NB4 (cell line): ENCODE measurements at regions not wholly inside any gene's neighbourhood (a gene's known extent, or its start where the extent isn't known, plus 50 kb on each side); places are given as distances from the start of the nearest gene placed in this dataset.

Experiments used
- CTCF ChIP-seq: IDR thresholded peaks from one replicate; pipeline ENCODE4 v1.5.1; 2012; ENCODE audit warnings: low read depth, low read length
- MAX ChIP-seq: IDR thresholded peaks from 2 replicates; pipeline ENCODE4 v1.6.1; 2011; ENCODE audit warnings: low read depth, low read length
- MYC ChIP-seq: IDR thresholded peaks from 2 replicates; pipeline ENCODE4 v1.6.1; 2011; ENCODE audit warnings: low read depth, low read length
- POLR2A ChIP-seq: IDR thresholded peaks from 2 replicates; pipeline ENCODE4 v1.6.1; 2011; ENCODE audit warnings: mild to moderate bottlenecking; ENCODE audit not compliant: insufficient read length; ENCODE audit errors: extremely low read depth

- no peak for TF ChIP-seq POLR2A
- TF ChIP-seq CTCF = no peak
- TF ChIP-seq MAX = no peak
- TF ChIP-seq MYC = no peak
Observed at GRCh38 chr11:37721485-37721884, 1123.4 kb upstream of the RAG2 start.
